ENCODE measurements at regions not wholly inside any gene's neighbourhood (a gene's known extent, or its start where the extent isn't known, plus 50 kb on each side); places are given as distances from the start of the nearest gene placed in this dataset.

GRCh38 chr18:10291568-10291981, 162.9 kb upstream of the APCDD1 start:
- no peaks in the 10 kb centered on the region for H3K36me3 ChIP-seq
- H3K4me3 ChIP-seq: no peak overlapping the region
- intact Hi-C loops (cut with DNase I): no loop called here
- no peak for DNase-seq (ENCODE audit: low spot score in 2 of 2)
- TF ChIP-seq CTCF (IDR thresholded peaks at IDR 0.05): no peak
- no peak overlapping the region for H3K27ac ChIP-seq
- no peaks in the 10 kb centered on the region for H3K27me3 ChIP-seq
- H3K9me3 ChIP-seq: no peaks in the 10 kb centered on the region
- H3K4me1 ChIP-seq: no peaks in the 10 kb centered on the region

- H3K4me1 ChIP-seq: no peaks in the 10 kb centered on the region
- intact Hi-C loops (cut with DNase I): no loop called here
- H3K27me3 ChIP-seq: no peaks in the 10 kb centered on the region
- DNase-seq (ENCODE audit: low spot score in 2 of 2): no peak
- no peaks in the 10 kb centered on the region for H3K36me3 ChIP-seq
- no peak overlapping the region for H3K27ac ChIP-seq
- H3K4me3 ChIP-seq: no peak overlapping the region
- no peak for TF ChIP-seq CTCF (IDR thresholded peaks at IDR 0.05)
- H3K9me3 ChIP-seq: no peaks in the 10 kb centered on the region
Measured at GRCh38 chr18:10293966-10294365, 160.5 kb upstream of the APCDD1 start.

GRCh38 chr18:10295751-10296150, 158.7 kb upstream of the APCDD1 start:
- H3K27me3 ChIP-seq: no peaks in the 10 kb centered on the region
- no peak for TF ChIP-seq CTCF (IDR thresholded peaks at IDR 0.05)

DNA sequence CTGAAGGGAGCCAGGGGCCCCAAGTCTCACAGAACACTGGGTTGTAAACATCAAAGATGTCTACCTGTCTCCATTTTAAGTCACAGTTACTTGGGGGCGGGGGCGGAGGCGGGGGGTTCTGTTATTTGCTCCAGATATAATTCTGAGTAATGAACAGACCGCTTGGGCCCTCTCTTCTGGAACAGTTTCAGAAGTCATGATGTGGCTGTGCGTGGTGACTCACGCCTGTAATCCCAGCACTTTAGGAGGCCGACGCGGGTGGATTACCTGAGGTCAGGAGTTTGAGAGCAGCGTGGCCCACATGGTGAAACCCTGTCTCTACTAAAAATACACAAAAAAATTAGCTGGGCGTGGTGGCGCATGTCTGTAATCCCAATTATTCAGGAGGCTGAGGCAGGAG, 157.9 kb upstream of the APCDD1 start:
- Histone ChIP-seq H3K36me3 (no peaks in the 10 kb centered on the region), H3K4me3 (no peak overlapping the region), H3K4me1 (no peaks in the 10 kb centered on the region), H3K9me3 (no peaks in the 10 kb centered on the region), H3K27me3 (no peaks in the 10 kb centered on the region), H3K27ac (no peak overlapping the region)
- DNase-seq (ENCODE audit: low spot score in 2 of 2): no peak
- no peak for TF ChIP-seq CTCF (IDR thresholded peaks at IDR 0.05)
- intact Hi-C loops (cut with DNase I): no loop called here

More at GRCh38 chr18:10295751-10296150, 158.7 kb upstream of the APCDD1 start:
- no peaks in the 10 kb centered on the region for H3K4me1 ChIP-seq
- H3K27ac ChIP-seq: no peak overlapping the region
- no peaks in the 10 kb centered on the region for H3K9me3 ChIP-seq
- intact Hi-C loops (cut with DNase I): no loop called here
- no peaks in the 10 kb centered on the region for H3K36me3 ChIP-seq
- no peak overlapping the region for H3K4me3 ChIP-seq
- DNase-seq (ENCODE audit: low spot score in 2 of 2): no peak

- DNase-seq (ENCODE audit: low spot score in 2 of 2): no peak
- no peaks in the 10 kb centered on the region for H3K9me3 ChIP-seq
- H3K4me3 ChIP-seq: no peak overlapping the region
- no peak overlapping the region for H3K27ac ChIP-seq
- H3K27me3 ChIP-seq: no peaks in the 10 kb centered on the region
- intact Hi-C loops (cut with DNase I): no loop called here
- H3K36me3 ChIP-seq: no peaks in the 10 kb centered on the region
- H3K4me1 ChIP-seq: no peaks in the 10 kb centered on the region
- no peak for TF ChIP-seq CTCF (IDR thresholded peaks at IDR 0.05)
Measured at GRCh38 chr18:10297086-10297485, 157.3 kb upstream of the APCDD1 start.

DNA sequence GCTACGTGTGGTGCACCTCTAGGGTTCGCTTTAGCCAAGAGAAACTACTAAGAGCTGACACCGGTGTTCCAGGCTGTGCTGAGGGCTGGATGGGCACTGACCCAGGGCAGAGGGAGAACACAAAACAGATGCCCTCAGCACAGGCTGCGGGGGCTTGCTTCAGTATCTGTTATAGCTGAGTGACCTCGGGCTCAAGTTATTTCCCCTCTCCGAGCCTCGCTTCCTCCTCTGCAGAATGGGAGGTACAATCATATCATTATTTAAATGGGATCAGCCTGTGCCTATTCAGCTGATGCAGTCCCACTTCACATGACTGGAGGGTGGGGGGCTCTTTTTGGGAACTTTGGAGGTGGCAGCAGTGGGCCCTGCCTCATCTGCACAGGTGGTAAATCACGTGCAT, 156.1 kb upstream of the APCDD1 start:
- H3K27me3 ChIP-seq: no peaks in the 10 kb centered on the region
- no peaks in the 10 kb centered on the region for H3K36me3 ChIP-seq
- H3K4me3 ChIP-seq: no peak overlapping the region
- intact Hi-C loops (cut with DNase I): no loop called here
- DNase-seq (ENCODE audit: low spot score in 2 of 2): no peak
- no peaks in the 10 kb centered on the region for H3K4me1 ChIP-seq
- no peak overlapping the region for H3K27ac ChIP-seq
- no peaks in the 10 kb centered on the region for H3K9me3 ChIP-seq
- no peak for TF ChIP-seq CTCF (IDR thresholded peaks at IDR 0.05)
